ENCODE measurements at regions not wholly inside any gene's neighbourhood (a gene's known extent, or its start where the extent isn't known, plus 50 kb on each side); places are given as distances from the start of the nearest gene placed in this dataset.
A peak's percentile ranks its signal among the peaks of the same experiment; 100 is the strongest.
"Not testable (repeated sequence)": the region's sequence is repeated elsewhere in the genome, so short reads cannot be mapped to it uniquely, and the experiment has no call there.

GRCh38 chr3:159346271-159346903 lies 544.5 kb downstream of the MFSD1 start:
- DNase-seq (ENCODE audit: low read depth in 2 of 2) = no peak

- DNase-seq (ENCODE audit: low read depth in 2 of 2) = no peak
Measured at GRCh38 chr3:159348431-159348830, 546.6 kb downstream of the MFSD1 start.

GRCh38 chr3:159356606-159357005 lies 554.8 kb downstream of the MFSD1 start:
- no peak for DNase-seq (ENCODE audit: low read depth in 2 of 2)

- no peak for DNase-seq (ENCODE audit: low read depth in 2 of 2)
Measured at GRCh38 chr3:159364511-159364910, 562.7 kb downstream of the MFSD1 start.

GRCh38 chr3:159366476-159366875 lies 564.6 kb downstream of the MFSD1 start:
- DNase-seq (ENCODE audit: low read depth in 2 of 2) = no peak

GRCh38 chr3:159371961-159372360 lies 570.1 kb downstream of the MFSD1 start:
- DNase-seq (ENCODE audit: low read depth in 2 of 2) = no peak

GRCh38 chr3:159378396-159379194 lies 576.7 kb downstream of the MFSD1 start:
- DNase-seq (ENCODE audit: low read depth in 2 of 2) = no peak

GRCh38 chr3:159380891-159381290 lies 579.0 kb downstream of the MFSD1 start:
- DNase-seq (ENCODE audit: low read depth in 2 of 2) = no peak

- DNase-seq (ENCODE audit: low read depth in 2 of 2) = no peak
Measured at GRCh38 chr3:159390656-159391212, 588.9 kb downstream of the MFSD1 start.

- not testable (repeated sequence) for DNase-seq (ENCODE audit: low read depth in 2 of 2)
Measured at GRCh38 chr3:159397683-159398082, 591.0 kb upstream of the IL12A start.

GRCh38 chr3:159401069-159401468 lies 587.6 kb upstream of the IL12A start:
- DNase-seq (ENCODE audit: low read depth in 2 of 2) = no peak

GRCh38 chr3:159409711-159410110 lies 578.9 kb upstream of the IL12A start:
- DNase-seq (ENCODE audit: low read depth in 2 of 2) = not testable (repeated sequence)

- no peak for DNase-seq (ENCODE audit: low read depth in 2 of 2)
Measured at GRCh38 chr3:159413319-159413718, 575.3 kb upstream of the IL12A start.

GRCh38 chr3:159416856-159417255 lies 571.8 kb upstream of the IL12A start:
- DNase-seq (ENCODE audit: low read depth in 2 of 2) = no peak

- DNase-seq (ENCODE audit: low read depth in 2 of 2) = no peak
Measured at GRCh38 chr3:159417761-159418160, 570.9 kb upstream of the IL12A start.

GRCh38 chr3:159418571-159419526 lies 569.8 kb upstream of the IL12A start:
- peak in 1 of 2 donors; percentile 45 for DNase-seq (ENCODE audit: low read depth in 2 of 2)

GRCh38 chr3:159429702-159430101 lies 558.9 kb upstream of the IL12A start:
- no peak for DNase-seq (ENCODE audit: low read depth in 2 of 2)

- DNase-seq (ENCODE audit: low read depth in 2 of 2) = peak in 1 of 2 donors; percentile 14
Measured at GRCh38 chr3:159432682-159433340, 555.8 kb upstream of the IL12A start.

GRCh38 chr3:159439346-159439745 lies 549.3 kb upstream of the IL12A start:
- DNase-seq (ENCODE audit: low read depth in 2 of 2) = no peak

GRCh38 chr3:159441279-159441678 lies 547.4 kb upstream of the IL12A start:
- DNase-seq (ENCODE audit: low read depth in 2 of 2) = no peak

- no peak for DNase-seq (ENCODE audit: low read depth in 2 of 2)
Measured at GRCh38 chr3:159443266-159443665, 545.4 kb upstream of the IL12A start.
